ENCODE measurements at regions not wholly inside any gene's neighbourhood (a gene's known extent, or its start where the extent isn't known, plus 50 kb on each side); places are given as distances from the start of the nearest gene placed in this dataset.

DNA sequence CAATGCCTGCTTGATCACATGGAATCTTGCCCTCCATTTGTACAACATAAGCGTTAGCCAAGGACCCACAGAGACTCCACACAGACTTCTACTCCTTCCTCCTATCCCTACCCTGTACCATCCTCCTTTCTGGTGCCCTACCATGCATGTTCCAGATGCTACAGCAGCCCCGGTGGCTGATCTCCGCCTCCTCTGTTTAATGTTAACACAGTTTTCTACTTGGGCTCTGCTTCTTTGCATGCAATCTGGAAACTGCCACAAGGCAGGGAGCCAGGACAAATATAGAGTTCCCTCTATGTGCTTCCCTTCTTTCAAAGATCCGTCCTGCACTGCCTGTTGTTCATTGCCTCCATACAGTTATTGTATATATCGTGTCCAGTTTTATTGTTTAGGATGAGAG, 368.6 kb upstream of the TENM3 start:
- H3K27ac ChIP-seq (replicated peaks) = no peak overlapping the region
- TF ChIP-seq SPI1 (IDR thresholded peaks at IDR 0.05; ENCODE audit: borderline replicate concordance, low read depth) (no peak), POLR2AphosphoS5 (IDR thresholded peaks at IDR 0.05; ENCODE audit: low read depth) (no peak), GABPA (IDR thresholded peaks at IDR 0.05; ENCODE audit: low read depth) (no peak)
- TF ChIP-seq, protein P1, sequence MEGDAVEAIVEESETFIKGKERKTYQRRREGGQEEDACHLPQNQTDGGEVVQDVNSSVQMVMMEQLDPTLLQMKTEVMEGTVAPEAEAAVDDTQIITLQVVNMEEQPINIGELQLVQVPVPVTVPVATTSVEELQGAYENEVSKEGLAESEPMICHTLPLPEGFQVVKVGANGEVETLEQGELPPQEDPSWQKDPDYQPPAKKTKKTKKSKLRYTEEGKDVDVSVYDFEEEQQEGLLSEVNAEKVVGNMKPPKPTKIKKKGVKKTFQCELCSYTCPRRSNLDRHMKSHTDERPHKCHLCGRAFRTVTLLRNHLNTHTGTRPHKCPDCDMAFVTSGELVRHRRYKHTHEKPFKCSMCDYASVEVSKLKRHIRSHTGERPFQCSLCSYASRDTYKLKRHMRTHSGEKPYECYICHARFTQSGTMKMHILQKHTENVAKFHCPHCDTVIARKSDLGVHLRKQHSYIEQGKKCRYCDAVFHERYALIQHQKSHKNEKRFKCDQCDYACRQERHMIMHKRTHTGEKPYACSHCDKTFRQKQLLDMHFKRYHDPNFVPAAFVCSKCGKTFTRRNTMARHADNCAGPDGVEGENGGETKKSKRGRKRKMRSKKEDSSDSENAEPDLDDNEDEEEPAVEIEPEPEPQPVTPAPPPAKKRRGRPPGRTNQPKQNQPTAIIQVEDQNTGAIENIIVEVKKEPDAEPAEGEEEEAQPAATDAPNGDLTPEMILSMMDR (IDR thresholded peaks at IDR 0.05; ENCODE audit: insufficient read depth, low read length) = no peak
- TF ChIP-seq, protein P2, sequence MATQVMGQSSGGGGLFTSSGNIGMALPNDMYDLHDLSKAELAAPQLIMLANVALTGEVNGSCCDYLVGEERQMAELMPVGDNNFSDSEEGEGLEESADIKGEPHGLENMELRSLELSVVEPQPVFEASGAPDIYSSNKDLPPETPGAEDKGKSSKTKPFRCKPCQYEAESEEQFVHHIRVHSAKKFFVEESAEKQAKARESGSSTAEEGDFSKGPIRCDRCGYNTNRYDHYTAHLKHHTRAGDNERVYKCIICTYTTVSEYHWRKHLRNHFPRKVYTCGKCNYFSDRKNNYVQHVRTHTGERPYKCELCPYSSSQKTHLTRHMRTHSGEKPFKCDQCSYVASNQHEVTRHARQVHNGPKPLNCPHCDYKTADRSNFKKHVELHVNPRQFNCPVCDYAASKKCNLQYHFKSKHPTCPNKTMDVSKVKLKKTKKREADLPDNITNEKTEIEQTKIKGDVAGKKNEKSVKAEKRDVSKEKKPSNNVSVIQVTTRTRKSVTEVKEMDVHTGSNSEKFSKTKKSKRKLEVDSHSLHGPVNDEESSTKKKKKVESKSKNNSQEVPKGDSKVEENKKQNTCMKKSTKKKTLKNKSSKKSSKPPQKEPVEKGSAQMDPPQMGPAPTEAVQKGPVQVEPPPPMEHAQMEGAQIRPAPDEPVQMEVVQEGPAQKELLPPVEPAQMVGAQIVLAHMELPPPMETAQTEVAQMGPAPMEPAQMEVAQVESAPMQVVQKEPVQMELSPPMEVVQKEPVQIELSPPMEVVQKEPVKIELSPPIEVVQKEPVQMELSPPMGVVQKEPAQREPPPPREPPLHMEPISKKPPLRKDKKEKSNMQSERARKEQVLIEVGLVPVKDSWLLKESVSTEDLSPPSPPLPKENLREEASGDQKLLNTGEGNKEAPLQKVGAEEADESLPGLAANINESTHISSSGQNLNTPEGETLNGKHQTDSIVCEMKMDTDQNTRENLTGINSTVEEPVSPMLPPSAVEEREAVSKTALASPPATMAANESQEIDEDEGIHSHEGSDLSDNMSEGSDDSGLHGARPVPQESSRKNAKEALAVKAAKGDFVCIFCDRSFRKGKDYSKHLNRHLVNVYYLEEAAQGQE (IDR thresholded peaks at IDR 0.05; ENCODE audit: insufficient replicate concordance, low read depth) = no peak
- no peak overlapping the region for H3K4me3 ChIP-seq (replicated peaks; ENCODE audit: insufficient read depth, low read length)
- no peak for DNase-seq (ENCODE audit: low read depth in 1 of 2, low spot score in 1 of 2)
- H3K27me3 ChIP-seq (ENCODE audit: insufficient read depth, poor library complexity, severe bottlenecking) = no peaks in the 10 kb centered on the region

DNA sequence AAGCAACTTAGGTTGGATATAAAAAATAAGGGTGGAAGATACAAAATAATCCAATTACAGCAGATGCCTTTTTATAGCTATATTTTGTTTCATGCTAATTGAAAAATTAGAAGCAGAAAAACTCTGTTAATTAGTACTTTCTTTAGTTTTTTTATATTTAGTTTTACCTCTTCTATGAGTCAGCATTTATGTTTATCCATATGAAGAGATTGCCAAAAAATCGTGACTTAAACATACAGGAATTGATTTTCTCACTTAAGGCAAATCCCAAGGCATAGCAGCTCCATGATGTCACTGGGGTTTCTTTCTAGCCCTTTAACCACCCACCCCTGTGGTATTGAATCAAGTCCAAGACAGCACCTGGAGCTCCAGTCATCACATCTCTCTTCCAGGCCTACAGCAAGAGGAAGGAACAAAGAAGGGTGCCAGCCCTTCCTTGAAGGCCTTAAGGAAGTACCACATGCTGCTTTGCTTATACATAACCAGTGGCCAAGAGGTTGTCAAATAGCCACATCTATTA, 365.8 kb upstream of the TENM3 start:
- no peak for TF ChIP-seq GABPA (IDR thresholded peaks at IDR 0.05; ENCODE audit: low read depth)
- TF ChIP-seq, protein P1 (IDR thresholded peaks at IDR 0.05; ENCODE audit: insufficient read depth, low read length) = no peak
- TF ChIP-seq, protein P2 (IDR thresholded peaks at IDR 0.05; ENCODE audit: insufficient replicate concordance, low read depth) = no peak
- no peak for TF ChIP-seq SPI1 (IDR thresholded peaks at IDR 0.05; ENCODE audit: borderline replicate concordance, low read depth)
- no peak for TF ChIP-seq POLR2AphosphoS5 (IDR thresholded peaks at IDR 0.05; ENCODE audit: low read depth)
- no peak for DNase-seq (ENCODE audit: low read depth in 1 of 2, low spot score in 1 of 2)
- H3K27me3 ChIP-seq (ENCODE audit: insufficient read depth, poor library complexity, severe bottlenecking) = no peaks in the 10 kb centered on the region
- no peak overlapping the region for H3K4me3 ChIP-seq (replicated peaks; ENCODE audit: insufficient read depth, low read length)
- H3K27ac ChIP-seq (replicated peaks) = no peak overlapping the region

DNA sequence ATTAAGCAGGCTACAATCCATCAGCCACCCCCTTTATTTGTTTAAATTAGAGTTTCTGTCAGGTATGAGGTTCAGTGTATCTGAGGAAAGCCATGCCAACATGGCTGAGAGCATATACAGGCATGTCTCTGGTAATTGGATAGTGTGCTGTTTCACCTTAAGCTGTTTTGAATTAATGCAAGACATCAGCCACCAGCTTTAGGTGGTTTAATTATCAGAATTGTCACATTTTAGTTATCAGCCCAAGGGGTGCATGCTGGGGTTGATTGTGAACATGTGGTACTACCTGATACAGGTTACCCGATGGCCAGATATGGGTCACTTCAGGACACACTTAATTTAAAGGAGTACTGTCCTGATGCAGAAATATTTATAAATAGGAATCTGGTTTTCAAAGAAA, 353.2 kb upstream of the TENM3 start:
- Histone ChIP-seq H3K27ac (replicated peaks) (no peak overlapping the region), H3K27me3 (ENCODE audit: insufficient read depth, poor library complexity, severe bottlenecking) (no peaks in the 10 kb centered on the region), H3K4me3 (replicated peaks; ENCODE audit: insufficient read depth, low read length) (no peak overlapping the region)
- no peak for DNase-seq (ENCODE audit: low read depth in 1 of 2, low spot score in 1 of 2)
- TF ChIP-seq SPI1 (IDR thresholded peaks at IDR 0.05; ENCODE audit: borderline replicate concordance, low read depth) = no peak
- TF ChIP-seq GABPA (IDR thresholded peaks at IDR 0.05; ENCODE audit: low read depth) = no peak
- TF ChIP-seq POLR2AphosphoS5 (IDR thresholded peaks at IDR 0.05; ENCODE audit: low read depth) = no peak
- TF ChIP-seq, protein P2 (IDR thresholded peaks at IDR 0.05; ENCODE audit: insufficient replicate concordance, low read depth) = no peak
- TF ChIP-seq, protein P1 (IDR thresholded peaks at IDR 0.05; ENCODE audit: insufficient read depth, low read length) = no peak

All from HL-60 (cell line).